ENCODE measurements at regions not wholly inside any gene's neighbourhood (a gene's known extent, or its start where the extent isn't known, plus 50 kb on each side); places are given as distances from the start of the nearest gene placed in this dataset.

- TF ChIP-seq CTCF (IDR thresholded peaks at IDR 0.05; ENCODE audit: insufficient read depth, low read length, severe bottlenecking) = no peak
- FAIRE-seq (no peak), DNase-seq (ENCODE audit: low read depth) (no peak)
- H3K36me3 ChIP-seq (ENCODE audit: control insufficient read depth, insufficient read depth, low read length) = no peaks in the 10 kb centered on the region
- no peaks in the 10 kb centered on the region for H3K27me3 ChIP-seq (ENCODE audit: control insufficient read depth, insufficient read depth, low read length)
- no peak overlapping the region for H3K4me3 ChIP-seq (ENCODE audit: low read depth, low read length)
Observed at GRCh38 chr13:68697551-68697950, 1410.1 kb upstream of the ATXN8OS start.

- Histone ChIP-seq H3K36me3 (ENCODE audit: control insufficient read depth, insufficient read depth, low read length) (no peaks in the 10 kb centered on the region), H3K27me3 (ENCODE audit: control insufficient read depth, insufficient read depth, low read length) (no peaks in the 10 kb centered on the region), H3K4me3 (ENCODE audit: low read depth, low read length) (no peak overlapping the region)
- DNase-seq (ENCODE audit: low read depth) = no peak
- no peak for FAIRE-seq
- no peak for TF ChIP-seq CTCF (IDR thresholded peaks at IDR 0.05; ENCODE audit: insufficient read depth, low read length, severe bottlenecking)
Observed at GRCh38 chr13:68696907-68697306, 1410.7 kb upstream of the ATXN8OS start.

GRCh38 chr13:68692049-68692448 lies 1415.6 kb upstream of the ATXN8OS start:
- TF ChIP-seq CTCF (IDR thresholded peaks at IDR 0.05; ENCODE audit: insufficient read depth, low read length, severe bottlenecking) = no peak
- FAIRE-seq = no peak
- H3K27me3 ChIP-seq (ENCODE audit: control insufficient read depth, insufficient read depth, low read length) = no peaks in the 10 kb centered on the region
- H3K36me3 ChIP-seq (ENCODE audit: control insufficient read depth, insufficient read depth, low read length) = no peaks in the 10 kb centered on the region
- DNase-seq (ENCODE audit: low read depth) = no peak
- H3K4me3 ChIP-seq (ENCODE audit: low read depth, low read length) = no peak overlapping the region

- no peak overlapping the region for H3K4me3 ChIP-seq (ENCODE audit: low read depth, low read length)
- FAIRE-seq = no peak
- no peaks in the 10 kb centered on the region for H3K27me3 ChIP-seq (ENCODE audit: control insufficient read depth, insufficient read depth, low read length)
- TF ChIP-seq CTCF (IDR thresholded peaks at IDR 0.05; ENCODE audit: insufficient read depth, low read length, severe bottlenecking) = no peak
- H3K36me3 ChIP-seq (ENCODE audit: control insufficient read depth, insufficient read depth, low read length) = no peaks in the 10 kb centered on the region
- no peak for DNase-seq (ENCODE audit: low read depth)
Observed at GRCh38 chr13:68690567-68690966, 1417.1 kb upstream of the ATXN8OS start.

- Histone ChIP-seq H3K27me3 (ENCODE audit: control insufficient read depth, insufficient read depth, low read length) (no peaks in the 10 kb centered on the region), H3K36me3 (ENCODE audit: control insufficient read depth, insufficient read depth, low read length) (no peaks in the 10 kb centered on the region), H3K4me3 (ENCODE audit: low read depth, low read length) (no peak overlapping the region)
- DNase-seq (ENCODE audit: low read depth) = no peak
- no peak for TF ChIP-seq CTCF (IDR thresholded peaks at IDR 0.05; ENCODE audit: insufficient read depth, low read length, severe bottlenecking)
- FAIRE-seq = no peak
Observed at GRCh38 chr13:68676513-68677115, 1431.0 kb upstream of the ATXN8OS start.

- DNase-seq (ENCODE audit: low read depth) = no peak
- no peak for TF ChIP-seq CTCF (IDR thresholded peaks at IDR 0.05; ENCODE audit: insufficient read depth, low read length, severe bottlenecking)
- no peak for FAIRE-seq
- Histone ChIP-seq H3K27me3 (ENCODE audit: control insufficient read depth, insufficient read depth, low read length) (no peaks in the 10 kb centered on the region), H3K36me3 (ENCODE audit: control insufficient read depth, insufficient read depth, low read length) (no peaks in the 10 kb centered on the region), H3K4me3 (ENCODE audit: low read depth, low read length) (no peak overlapping the region)
Observed at GRCh38 chr13:68675209-68675608, 1432.4 kb upstream of the ATXN8OS start.
